HG02981 (cell line): ENCODE measurements at regions not wholly inside any gene's neighbourhood (a gene's known extent, or its start where the extent isn't known, plus 50 kb on each side); places are given as distances from the start of the nearest gene placed in this dataset.

Experiments used
- ATAC-seq: cut with Tn5 transposase; IDR thresholded peaks from one replicate; pipeline ENCODE4 v1.9.1; 2021; ENCODE audit warnings: mild to moderate bottlenecking, moderate library complexity; ENCODE audit not compliant: unreplicated experiment

DNA sequence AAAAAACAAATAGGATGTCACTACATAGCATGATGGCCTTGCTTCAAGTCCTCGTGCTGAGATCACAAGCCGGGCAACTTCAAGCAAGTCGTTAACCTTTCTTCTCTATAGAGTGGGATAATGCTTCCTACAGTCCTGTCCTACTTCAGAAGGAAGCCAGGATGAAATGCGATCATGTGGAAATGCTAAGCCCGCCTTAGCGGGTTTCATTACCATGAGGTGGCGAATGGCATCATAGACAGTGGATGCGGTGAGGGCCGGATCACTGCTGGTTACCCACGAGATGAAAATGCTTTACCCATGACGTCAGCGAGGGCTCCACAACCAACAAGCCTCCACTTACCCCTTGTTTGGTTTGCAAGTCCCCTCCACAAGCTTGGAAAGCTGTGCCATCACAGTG is 206.4 kb downstream of the TBXT start:
- no peak for ATAC-seq

DNA sequence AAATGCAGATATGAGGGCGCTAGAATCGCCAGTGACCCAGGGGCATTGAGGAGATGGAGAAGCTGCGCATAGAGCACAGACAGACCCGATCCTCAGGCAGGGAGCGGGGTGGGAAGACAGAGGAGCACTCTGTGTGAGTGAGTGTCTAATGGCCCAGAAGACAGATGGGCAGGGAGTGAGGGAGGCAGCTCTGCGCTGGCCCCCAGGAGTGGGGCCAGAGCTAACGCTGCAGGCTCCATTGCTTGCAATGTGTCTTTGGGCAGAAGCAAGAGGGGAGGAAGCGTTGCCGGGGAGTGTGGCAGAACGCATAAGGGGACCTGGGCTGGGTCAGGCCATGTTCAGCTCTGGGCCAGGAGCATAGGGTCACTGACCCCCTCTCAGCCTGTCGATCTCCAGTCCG is 207.0 kb downstream of the TBXT start:
- no peak for ATAC-seq

DNA sequence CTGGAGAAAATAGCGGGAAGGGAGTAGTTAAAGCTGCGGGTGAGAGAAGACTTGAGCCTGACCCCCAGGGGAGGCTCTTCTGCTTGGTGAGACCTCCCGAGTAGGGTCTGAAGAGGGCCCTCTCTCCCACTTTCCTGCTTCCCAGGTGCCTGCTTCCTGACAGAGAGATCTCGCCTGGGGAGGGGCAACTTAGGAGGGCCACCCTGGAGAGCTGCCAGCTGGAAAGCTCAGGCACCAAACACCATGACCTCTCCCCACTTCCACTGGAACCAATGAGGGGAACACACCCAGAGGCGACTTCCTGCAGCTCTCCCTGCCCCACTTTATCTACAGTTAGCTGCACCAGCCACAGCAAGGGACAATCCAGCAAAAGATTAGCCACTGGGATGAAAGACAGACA is 208.0 kb downstream of the TBXT start:
- no peak for ATAC-seq

DNA sequence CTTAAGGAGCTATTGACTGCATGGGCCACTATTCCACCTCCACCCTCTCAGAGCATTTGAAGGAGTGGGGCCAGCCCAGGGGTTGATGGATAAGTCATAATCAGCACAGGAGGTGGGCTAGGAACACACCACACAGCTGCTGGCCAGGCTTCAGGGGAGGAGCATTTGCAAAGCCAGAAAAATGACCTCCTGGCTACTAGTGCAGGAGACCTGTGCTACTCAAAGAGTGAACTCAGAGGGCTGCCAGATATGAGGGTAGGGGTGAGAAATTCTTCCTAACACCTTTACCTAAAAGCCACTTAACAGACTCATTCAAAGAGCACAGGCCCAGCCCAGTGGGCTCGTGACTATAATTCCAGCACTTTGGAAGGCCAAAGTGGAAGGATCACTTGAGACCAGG is 210.8 kb downstream of the TBXT start:
- no peak for ATAC-seq

DNA sequence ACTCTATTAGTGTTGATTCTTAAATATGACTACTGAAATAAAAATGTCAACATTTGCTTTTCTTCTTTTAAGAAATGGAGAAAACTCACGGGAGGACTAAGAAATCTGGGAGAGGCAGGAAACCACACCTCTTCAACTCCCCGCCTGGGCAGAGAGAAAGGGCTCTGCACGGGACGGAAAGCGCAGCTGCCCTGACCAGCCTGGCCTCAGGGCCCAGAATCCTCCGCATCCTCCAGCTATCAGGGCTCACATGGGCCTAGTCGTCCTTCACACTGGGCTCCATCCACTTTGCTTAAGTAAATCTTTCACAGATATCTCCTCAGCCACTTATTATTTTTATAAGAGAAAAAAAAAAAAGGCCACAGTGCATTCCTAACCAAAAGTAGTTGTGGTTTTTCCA is 215.1 kb downstream of the TBXT start:
- no peak for ATAC-seq

DNA sequence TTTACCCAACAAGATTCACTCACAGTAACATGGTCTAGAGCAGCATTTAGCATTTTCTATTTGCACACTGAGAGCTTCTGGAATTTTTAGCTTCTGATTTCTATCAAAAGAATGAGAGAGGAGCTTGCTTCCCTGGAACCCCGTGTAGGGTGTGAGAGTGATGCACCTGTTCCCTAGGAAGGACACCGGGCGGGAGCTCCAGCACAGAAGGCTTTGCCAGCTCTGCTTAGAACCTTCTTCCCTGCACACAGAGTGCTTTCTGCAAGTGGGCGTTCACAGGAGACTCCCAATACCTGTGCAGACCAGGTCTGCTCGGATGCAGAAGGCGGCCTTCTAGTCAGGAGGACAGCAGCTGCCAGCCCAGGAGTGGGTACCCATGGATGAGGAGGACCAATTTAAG is 217.3 kb downstream of the TBXT start:
- ATAC-seq: no peak

DNA sequence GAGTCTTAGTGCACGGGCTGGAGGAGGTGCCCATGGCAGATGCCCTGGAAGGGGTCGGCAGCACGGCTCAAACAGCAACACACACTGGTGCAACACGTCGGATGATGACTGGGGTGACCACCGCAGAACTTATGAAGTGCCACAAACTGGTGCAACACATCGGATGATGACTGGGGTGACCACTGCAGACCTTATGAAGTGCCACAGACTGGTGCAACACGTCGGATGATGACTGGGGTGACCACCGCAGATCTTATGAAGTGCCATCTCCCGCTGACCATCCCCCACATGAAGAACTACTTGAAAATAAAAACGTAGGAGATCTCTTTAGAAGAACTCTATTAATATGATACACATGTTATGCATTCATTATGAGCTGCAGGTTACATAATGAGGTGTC is 218.3 kb downstream of the TBXT start:
- no peak for ATAC-seq

DNA sequence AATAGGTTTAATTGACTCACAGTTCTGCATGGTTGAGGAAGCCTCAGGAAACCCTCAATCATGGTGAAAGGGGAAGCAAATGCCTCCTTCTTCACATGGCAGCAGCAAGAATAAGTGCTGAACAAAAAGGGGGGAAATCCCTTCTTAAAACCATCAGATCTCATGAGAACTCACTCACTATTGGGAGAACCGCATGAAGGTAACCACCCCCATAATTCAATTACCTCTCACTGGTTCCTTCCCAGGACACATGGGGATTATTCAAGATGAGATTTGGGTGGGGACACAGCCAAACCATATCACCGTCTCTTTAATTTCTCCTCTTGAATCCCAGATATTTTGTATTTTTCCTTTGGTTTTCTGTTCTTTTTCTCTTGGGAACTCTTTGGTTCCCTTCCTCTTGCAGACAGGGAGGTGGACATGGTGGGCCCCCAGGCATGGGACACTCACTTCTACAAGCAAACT is 223.6 kb downstream of the TBXT start:
- no peak for ATAC-seq

DNA sequence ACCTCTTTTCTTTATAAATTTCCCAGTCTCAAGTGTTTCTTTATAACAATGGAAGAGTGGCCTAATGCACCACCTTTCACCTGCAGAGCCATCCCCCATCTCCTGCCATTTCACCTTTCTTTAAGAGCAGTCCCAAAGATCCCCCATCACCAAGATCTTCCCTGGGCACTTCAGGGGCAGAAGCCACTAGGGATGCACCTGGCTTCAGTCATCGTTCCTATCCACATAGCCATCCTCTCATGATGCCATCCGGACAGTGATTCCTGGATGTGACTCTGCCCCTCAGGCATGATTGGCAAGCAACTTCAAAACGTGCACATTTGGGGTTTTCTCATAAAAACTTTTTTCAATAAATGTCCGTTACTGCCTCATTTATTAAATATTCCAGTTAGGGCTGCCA is 225.9 kb downstream of the TBXT start:
- no peak for ATAC-seq

DNA sequence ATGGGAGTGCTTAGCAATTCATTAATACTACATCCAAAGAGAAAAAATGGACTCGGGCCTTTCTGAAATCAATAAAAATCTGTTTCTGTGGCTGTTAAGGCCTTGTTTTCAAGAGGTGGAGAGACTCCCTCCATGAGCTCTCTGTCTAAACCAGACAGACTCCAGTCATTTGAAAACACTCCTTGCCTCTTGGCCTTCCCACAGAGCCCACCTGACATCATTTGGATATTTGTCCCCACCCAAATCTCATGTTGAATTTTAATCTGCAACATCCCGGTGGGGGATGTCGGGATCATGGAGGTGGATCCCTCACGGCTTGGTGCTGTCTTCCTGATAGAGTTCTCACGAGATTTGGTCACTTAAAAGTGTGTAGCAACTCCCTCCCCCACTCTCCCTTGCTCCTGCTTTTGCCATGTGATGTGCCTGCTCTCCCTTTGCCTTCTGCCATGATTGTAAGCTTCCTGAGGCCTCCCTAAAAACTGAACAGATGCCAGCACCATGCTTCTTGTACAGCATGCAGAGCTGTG is 226.3 kb downstream of the TBXT start:
- no peak for ATAC-seq

DNA sequence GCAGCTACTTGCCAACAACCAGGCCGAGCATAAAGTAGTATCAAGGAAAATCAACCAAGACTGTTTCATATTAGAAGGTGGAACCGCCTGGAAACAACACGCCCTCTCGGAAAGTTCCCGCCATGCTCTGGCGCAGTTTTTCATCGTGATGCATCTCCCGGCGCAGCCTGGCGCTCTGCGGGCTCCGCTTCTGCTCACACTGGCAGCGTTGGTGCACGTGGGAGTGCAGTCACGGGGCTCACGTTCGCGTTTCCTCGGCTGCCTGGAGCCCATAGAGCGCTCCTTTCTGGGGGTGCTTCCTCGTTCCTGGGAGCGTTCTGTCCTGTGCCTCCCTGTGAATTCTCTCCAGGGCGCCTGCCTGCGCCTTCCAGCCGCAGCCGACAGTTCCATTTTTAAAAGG is 227.3 kb downstream of the TBXT start:
- ATAC-seq: no peak

DNA sequence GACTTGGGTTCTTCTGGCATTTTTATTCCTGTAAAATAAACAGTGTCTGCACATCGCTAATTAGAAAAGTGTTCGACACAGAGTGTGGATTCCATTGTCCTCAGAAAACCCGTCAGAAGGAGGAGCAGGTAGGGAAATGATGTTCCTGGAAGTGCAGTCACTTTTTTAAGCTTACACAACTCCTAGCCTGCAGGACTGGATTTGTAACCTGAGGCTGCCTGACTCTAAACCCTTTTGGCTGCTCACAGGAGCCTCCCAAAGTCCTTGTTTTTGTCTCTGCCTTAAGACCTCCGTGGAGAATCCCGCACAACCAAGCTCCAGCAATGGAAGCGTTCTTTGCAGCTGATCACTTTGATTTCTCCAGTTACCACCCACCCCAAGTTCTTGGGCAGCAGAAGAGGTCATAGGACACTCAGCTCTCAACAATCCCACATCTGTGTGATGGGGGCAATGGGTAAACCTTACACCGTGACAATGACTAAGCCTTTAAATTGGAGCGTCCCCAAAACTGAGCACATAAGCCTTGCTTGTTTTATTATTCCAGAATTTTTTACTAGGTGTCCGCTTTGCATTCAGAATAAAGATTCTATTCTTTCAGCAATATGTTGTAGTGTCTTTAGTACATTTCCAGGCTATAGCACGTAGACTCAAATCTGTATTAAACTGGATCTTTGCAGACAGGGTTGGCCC is 227.9 kb downstream of the TBXT start:
- no peak for ATAC-seq

DNA sequence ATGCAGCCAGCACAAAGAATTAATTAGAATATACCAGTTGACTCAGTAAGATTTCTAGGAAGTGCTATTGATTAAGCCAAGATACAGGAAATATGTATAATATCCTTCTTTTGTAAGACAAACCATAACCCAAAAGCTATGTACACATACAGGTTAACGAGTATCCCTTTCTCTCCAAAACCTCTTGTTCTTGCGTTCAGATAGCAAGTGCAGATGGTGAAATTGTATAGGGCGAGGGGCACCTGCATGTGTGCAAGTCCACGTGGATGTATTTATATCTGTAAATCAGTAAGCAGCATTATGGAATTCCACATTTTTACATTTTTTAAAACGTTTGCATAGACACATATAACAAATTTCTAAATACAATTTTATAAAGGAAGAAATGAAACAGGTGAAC is 228.6 kb downstream of the TBXT start:
- ATAC-seq: no peak

DNA sequence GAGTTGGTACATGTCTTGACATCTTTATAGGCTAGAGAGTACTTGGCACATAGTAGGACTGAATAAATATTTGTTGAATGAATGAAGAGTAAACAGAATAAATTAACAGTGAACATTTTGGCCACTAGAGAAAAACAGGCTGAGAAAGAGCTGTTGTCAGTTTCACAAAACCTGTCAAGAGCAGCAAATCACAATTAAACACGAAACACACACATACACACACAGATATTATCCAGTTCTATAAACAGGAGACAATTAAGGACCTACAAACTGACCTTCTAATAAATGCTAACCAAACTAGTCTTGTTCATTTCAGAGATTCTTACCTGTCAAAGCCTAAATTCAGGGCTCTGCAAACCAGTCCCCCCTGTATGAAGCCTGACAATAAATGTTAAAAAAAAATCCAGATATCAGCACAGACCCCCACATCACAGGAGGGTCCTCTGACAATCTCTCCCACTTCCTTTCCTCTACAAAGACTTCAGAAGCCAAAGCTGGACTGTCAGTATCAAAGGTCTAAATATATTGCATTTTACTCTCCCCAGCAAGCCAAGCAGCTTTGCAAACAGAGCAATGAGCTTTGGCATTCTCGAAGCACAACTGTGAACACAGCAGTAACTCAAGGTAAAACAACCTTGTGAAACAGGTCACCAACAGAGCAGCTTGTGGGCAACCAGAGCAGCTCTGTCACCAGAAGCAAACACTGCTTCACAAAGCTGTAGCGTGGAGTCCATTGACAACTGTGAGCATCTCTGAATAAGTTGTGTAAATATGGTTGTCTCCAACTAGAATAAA is 229.9 kb downstream of the TBXT start:
- ATAC-seq: no peak

DNA sequence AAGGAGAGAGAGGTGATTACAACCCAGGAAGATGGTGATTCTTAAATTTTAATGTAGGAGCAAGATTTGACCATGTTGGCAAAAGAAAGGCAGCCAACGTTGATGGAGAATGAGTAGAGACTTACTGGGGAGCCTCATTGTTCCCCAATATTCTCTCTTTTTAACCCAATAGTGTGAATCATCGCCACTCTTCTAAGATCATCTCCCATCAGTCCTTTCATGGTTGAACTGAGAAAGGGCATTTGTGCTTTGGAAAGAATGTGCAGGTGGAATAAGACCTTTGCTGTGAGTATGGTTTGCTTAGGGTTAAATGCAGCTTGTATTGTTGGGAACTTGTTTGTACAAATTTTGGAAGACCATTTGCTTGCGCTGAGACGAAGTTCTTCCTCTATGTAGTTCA is 231.0 kb downstream of the TBXT start:
- ATAC-seq: no peak

DNA sequence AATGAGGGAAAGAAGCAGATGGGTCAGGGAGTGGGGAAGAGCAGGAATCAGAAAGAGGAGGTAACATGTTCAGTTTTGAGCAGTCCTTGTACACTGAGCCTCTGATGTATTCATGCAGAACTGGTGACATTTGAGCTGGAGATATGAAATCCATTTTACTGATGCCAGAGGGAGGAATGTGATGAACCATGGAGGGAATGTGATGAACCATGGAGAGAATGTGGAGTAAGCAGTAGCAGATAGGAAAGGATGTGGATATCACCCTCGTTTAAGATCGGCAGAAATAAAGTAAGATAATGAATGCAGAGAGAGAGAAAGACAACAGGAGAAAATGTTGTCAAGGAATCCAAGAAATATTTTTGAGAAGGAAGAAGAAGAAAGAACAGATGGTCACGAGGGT is 231.6 kb downstream of the TBXT start:
- no peak for ATAC-seq

DNA sequence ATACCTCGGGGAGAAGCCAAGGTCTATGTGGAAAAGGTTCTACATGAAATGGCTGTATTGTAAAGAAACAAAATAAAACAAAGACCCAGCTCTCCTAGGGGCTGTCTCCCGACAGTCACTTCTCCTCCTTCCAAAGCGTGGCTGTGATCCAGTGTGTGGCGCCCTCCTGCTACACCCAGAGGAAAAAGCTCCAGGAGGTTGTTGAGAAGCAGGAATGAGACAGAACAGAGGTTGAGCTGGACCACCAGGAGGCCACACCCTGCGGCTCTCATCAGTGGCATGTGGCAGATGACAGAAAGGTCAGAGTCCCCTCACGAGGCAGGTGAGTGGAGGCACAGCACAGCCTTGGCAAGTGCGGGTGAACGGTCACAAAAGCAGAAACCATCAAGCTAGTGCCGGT is 236.0 kb downstream of the TBXT start:
- ATAC-seq: no peak

DNA sequence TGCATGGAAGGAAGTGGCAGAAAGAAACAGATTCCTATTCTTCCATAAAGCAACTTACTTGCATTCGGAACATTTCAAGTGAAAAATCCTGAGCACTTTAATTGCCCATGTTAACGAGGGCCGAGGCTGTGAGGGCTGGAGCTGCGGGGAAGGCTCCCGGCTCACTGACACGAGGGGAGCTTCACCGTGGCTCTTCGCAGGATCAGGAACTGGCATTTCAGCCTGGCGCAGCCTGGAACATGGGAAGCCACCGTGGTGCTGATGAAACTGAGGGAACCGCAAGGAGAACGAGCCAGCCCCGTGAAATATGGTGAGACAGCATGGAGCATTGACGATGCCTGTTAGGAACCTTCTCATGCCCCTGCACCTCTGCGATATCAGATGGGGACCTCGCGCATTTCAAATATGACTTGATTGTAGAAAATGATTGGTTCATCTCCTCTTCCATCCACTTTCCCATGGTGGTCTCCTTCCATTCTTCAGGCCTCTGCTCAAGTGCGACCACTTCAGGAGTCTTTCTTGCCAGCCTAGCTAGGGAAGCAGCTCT is 236.9 kb downstream of the TBXT start:
- no peak for ATAC-seq

DNA sequence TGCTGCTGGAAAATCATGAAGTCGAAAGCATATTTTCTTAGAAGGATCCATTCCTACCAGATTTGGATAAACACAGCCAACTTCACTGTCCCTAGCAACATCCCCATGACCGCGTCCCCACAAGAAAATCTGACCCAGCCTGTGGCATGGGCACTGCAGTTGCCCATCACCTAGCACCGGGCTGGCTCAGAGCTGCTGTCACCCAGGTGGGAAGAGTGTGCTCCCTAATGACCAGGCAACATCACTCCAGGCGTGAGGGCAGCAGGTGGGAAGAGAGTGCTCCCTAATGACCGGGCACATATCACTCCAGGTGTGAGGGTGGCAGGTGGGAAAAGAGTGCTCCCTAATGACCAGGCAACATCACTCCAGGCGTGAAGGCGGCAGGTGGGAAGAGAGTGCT is 238.0 kb downstream of the TBXT start:
- no peak for ATAC-seq

DNA sequence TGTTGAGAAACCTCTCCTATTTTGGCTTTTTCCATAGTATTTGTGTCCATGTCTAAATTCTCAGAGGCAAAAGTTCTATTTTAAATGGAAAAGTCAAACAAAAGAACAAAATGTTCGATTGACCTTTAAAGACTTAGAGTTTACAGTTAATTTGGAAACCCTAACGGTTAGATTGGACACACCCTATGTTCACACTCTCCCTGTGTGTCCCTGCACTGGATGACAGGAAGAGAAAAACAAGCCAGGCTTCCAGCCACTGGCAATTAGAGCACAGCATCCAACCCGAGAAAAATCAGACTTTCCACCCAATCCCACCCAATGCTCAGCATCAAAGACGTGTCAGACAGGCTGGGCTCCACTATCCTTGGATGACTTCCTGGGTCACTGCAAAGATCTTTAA is 241.3 kb downstream of the TBXT start:
- ATAC-seq: no peak

DNA sequence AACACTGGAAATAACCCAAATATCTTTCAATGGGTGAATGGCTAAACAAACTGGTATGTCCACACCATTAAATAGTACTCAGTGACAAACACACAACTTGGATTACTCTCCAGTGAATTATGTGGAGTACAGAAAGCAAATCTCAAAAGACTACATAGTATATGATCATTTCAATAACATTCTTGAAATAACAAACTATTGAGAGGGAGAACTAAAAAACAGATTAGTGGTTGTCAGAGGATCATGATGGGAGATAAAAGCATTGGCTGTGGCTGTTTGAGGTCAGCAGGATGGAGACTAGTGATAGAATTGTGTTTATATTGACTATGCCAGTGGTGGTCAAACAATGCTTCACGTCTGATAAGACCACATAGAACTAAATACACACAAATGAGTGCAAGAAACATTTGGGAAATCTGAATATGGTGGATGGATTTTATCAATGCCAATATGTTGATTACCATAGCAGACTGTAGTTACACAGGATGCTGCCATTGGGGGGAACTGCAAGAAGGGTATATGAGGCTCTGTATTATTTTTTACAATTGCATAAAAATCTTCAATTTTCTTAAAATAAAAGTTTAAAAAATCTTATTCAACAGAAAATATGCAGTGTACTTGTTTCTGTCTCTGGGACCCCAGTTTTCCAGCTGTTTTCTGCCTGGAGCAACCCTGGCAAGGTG is 242.0 kb downstream of the TBXT start:
- ATAC-seq: no peak
